SK-N-DZ (cell line): ENCODE measurements at regions not wholly inside any gene's neighbourhood (a gene's known extent, or its start where the extent isn't known, plus 50 kb on each side); places are given as distances from the start of the nearest gene placed in this dataset.
"Not testable (repeated sequence)": the region's sequence is repeated elsewhere in the genome, so short reads cannot be mapped to it uniquely, and the experiment has no call there.

ENCODE experiments used
- DNase-seq: peaks from one replicate; pipeline ENCODE4 v3.0.0-alpha.2; 2015; ENCODE audit warnings: low spot score

- DNase-seq, result no peak
Measured at GRCh38 chr6:153425536-153425935, 294.5 kb upstream of the RGS17 start.

GRCh38 chr6:153424719-153425400 is 293.8 kb upstream of the RGS17 start:
- no peak for DNase-seq

GRCh38 chr6:153412519-153412918 is 281.4 kb upstream of the RGS17 start:
- no peak for DNase-seq

- no peak for DNase-seq
Measured at GRCh38 chr6:153411070-153411648, 280.1 kb upstream of the RGS17 start.

GRCh38 chr6:153405931-153406330 is 274.8 kb upstream of the RGS17 start:
- no peak for DNase-seq

DNA sequence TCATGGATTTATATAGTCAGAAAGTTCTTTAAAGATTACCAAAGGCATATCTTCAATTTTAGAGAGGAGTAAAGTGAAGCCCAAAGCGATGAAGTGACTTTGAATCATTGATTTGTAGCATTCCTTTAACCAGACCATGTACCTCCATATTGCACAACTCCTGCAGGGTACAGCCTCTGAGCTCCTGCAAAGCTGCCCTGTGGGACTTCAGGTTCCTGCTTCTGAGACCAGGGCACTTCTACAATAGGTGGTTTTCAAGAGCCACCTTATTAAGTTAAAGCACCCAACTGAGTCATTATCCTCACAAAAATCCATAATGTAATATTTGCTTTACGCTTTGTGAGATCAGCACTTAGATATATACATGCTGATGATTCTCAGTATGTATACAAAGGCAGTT is 270.7 kb upstream of the RGS17 start:
- peak; percentile 61 for DNase-seq

GRCh38 chr6:153392156-153392555 is 261.1 kb upstream of the RGS17 start:
- DNase-seq, result no peak

DNA sequence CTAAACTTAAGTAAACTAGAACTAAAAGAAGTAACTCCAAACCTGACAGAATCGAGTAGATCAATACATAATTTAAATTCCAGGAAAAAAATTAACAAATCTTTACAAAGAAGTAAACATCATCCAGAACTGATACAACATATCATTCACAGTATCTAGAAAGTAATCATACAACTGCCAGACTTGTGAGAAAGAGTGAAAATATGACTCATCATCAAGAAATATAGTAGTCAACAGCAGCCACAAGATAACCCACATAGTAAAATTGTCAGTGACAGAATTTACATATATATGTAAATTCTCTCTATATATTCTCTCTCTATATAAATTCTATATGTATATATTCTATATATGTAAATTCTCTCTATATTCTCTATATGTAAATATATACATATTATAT is 242.8 kb upstream of the RGS17 start:
- no peak for DNase-seq

DNA sequence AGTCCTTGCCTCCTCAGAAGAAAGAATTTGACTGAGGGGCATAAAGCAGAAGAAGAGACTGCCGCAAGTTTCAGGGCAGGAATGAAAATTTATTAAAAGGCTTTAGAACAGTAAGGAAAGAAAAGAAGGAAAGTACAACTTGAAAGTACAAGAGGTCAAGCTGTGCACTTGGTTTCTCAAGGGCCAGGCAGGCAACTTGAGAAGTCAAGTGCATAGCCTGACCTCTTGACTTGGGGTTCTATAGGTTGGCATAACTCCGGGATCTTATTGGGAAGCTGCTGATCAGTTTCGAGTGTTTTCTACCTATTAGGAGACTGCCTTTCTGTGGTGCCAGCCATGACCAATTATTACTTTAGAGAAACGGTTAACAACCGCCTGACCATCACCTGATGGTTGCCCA is 237.0 kb upstream of the RGS17 start:
- DNase-seq, result no peak

DNA sequence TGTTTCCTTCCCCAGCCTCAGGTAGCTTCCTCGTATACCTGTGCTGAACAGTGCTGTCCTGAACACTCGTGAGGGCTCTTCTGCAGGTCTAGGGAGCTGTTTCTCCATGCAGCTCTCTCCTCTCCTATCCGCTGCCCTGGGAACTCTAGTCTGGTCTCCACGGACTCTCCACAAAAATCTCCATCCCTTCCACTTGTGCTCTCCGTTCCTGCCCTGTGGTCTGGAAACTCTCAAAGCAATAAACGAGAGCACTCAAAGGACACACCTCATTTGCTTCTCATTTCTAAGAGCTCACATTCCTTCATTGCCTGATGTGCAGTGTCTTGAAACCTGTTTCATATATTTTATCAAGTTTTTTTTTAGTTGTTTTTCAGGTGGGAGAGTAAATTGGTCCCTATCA is 235.9 kb upstream of the RGS17 start:
- no peak for DNase-seq

DNA sequence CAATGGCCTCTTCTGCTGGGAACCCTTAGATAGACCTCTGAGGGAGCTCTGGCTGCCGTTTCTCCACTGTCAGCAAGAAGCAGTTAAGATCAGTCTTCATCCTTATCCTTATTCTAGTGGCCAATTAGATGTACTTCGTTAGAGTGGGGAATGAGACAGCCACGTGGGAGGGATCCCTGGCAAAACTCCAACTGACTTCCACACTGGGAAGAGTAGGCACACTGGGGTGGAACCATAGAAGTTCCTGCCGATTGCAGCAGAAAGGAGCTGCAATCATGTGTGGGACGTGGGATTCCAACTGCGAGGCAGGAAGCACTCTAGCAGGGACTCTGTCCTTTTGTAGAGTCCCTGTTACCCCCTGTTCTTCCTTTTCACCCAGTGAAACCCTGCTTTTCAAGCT is 226.3 kb upstream of the RGS17 start:
- no peak for DNase-seq

GRCh38 chr6:153340568-153340967 is 209.5 kb upstream of the RGS17 start:
- no peak for DNase-seq

DNA sequence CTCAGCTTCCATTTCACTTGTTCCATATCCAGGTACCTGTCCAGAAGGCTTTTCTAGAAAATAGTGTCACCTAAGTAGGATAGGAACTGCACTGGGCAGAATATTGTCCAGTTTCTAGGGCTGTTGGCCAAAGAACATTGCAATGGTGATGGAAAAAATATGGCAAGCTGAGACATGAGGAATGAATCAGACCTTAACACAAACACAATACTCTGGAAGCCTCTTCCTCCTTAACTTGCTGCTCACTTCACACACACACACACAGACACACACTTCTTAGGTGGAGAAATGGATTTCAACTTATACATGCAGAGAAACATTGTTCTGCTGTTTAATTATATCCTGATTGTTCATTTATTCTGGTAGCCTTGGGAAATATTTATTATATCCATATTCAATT is 203.0 kb upstream of the RGS17 start:
- DNase-seq, result no peak

DNA sequence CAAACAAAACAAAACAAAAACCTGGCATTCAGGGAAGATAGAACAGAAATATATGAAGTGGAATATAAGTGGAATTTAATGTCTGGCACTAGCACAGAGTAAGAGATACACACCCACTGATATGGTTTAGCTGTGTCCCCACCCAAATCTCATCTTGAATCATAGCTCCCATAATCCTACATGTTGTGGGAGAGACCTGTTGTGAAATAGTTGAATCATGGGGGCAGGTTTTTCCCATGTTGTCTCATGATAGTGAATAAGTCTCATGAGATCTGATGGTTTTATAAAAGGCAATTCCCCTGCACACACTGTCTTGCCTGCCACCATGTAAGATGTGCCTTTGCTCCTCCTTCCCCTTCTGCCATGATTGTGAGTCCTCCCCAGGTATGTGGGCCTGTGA is 200.1 kb upstream of the RGS17 start:
- not testable (repeated sequence) for DNase-seq

GRCh38 chr6:153328194-153328593 is 197.1 kb upstream of the RGS17 start:
- DNase-seq, result no peak

DNA sequence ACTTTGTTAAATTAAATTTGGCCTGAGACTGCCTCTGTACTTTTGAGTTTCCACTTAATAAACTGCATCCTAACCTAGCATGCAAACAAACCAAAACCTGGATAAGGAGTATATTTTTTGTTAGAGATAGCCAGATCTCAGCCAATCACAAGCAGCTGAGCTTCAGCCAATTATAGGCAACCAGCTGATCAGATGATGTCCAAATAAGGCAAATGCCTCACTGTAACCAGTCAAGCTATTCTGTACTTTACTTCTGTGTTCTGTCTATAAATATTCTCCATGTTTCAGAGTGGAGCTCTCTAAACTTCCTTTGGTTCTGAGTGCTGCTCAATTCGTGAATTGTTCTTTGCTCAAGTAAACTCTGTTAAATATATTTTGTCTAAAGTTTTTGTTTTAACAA is 194.6 kb upstream of the RGS17 start:
- no peak for DNase-seq

DNA sequence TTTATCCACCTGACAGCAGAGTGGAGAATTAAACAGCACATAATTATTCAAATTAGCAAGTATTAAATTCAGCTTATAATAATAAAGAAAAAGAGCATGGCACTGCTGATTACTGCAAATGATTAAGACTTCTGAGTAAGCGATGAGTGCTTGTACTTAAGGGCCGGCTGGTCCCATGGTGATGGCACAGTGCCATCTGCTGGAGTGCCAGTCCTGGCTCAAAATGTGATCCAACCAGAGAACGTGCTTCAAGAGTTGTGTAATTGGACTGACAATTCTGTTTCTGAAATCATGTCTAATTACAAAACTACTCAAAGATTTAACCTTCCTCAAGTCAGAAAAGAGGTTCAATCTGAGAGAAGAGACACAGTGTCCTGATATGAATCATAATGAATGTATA is 181.6 kb upstream of the RGS17 start:
- DNase-seq, result peak; percentile 44

DNA sequence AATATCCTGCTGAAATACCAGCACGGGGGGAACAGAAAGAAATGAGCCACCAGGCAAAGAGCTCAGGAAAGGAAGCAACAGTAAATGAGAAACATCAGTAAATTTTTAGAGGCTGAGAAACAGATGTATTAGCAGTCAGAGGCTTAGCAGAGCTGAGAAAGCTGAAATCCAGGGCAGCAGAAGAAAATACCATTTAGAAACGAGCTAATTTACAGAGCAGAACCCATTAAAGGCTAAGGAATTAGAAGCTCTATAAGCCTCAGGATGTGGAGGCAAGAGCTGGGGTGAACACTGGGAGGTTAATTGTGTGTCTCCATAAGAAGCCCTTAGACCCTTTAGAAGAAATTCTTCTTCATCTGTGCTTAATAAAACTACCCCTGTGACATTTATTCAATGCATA is 178.6 kb upstream of the RGS17 start:
- DNase-seq, result no peak

DNA sequence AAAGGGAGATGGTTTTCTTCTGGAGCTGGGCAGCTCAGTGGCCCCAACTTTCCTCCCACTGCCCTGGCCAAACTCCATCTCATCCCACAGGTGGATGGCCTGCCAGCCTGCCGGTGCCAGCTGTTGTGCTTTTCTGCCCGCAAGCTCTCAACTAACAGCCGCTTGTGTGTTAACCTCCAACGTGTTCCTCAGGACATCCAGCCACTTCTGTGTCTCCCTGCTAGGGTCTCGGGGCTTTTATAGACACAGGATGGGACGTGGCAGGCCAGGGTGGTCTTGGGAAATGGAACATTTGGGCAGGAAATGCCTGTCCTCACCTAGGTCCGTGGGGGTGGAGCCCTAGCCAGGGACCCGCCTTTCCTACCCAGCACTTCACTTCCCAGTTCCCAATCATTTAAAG is 171.1 kb upstream of the RGS17 start:
- no peak for DNase-seq

GRCh38 chr6:153301602-153302001 is 170.5 kb upstream of the RGS17 start:
- peak; percentile 6 for DNase-seq

- DNase-seq, result not testable (repeated sequence)
Measured at GRCh38 chr6:153282456-153282855, 151.4 kb upstream of the RGS17 start.

DNA sequence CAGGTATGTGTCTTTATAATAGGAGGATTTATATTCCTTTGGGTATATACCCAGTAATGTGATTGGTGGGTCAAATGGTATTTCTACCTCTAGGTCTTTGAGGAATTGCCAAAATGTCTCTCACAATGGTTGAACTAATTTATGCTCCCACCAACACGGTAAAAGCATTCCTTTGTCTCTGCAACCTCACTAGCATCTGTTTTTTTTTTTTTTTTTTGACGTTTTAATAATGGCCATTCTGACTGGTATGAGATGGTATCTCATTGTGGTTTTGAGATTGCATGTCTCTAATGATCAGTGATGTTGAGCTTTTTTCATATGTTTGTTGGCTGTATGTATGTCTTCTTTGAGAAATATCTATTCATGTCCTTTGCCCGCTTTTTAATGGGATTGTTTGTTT is 144.9 kb upstream of the RGS17 start:
- DNase-seq, result no peak

- DNase-seq, result no peak
Measured at GRCh38 chr6:153272201-153272980, 141.3 kb upstream of the RGS17 start.
